NCI-H1930 (cell line): ENCODE measurements at regions not wholly inside any gene's neighbourhood (a gene's known extent, or its start where the extent isn't known, plus 50 kb on each side); places are given as distances from the start of the nearest gene placed in this dataset.

Source experiments
- DNase-seq, 2 experiments: peaks; one replicate each; lab custom pipeline; 2025; lab: John Stamatoyannopoulos, UW

- DNase-seq = no peak
Observed at GRCh38 chr19:27792576-27793127, 1420.3 kb downstream of the UQCRFS1 start.

GRCh38 chr19:27780367-27781075 is 1432.4 kb downstream of the UQCRFS1 start:
- no peak for DNase-seq

GRCh38 chr19:27779954-27780353 is 1433.0 kb downstream of the UQCRFS1 start:
- DNase-seq = no peak

GRCh38 chr19:27777726-27778125 is 1435.2 kb downstream of the UQCRFS1 start:
- no peak for DNase-seq

GRCh38 chr19:27777242-27777641 is 1435.7 kb downstream of the UQCRFS1 start:
- DNase-seq = no peak

- DNase-seq = no peak
Observed at GRCh38 chr19:27776524-27776923, 1436.4 kb downstream of the UQCRFS1 start.

GRCh38 chr19:27776020-27776419 is 1436.9 kb downstream of the UQCRFS1 start:
- no peak for DNase-seq

- no peak for DNase-seq
Observed at GRCh38 chr19:27775395-27775794, 1437.6 kb downstream of the UQCRFS1 start.

GRCh38 chr19:27774827-27775226 is 1438.1 kb downstream of the UQCRFS1 start:
- DNase-seq = no peak

GRCh38 chr19:27774337-27774736 is 1438.6 kb downstream of the UQCRFS1 start:
- DNase-seq = no peak

GRCh38 chr19:27773318-27774094 is 1439.4 kb downstream of the UQCRFS1 start:
- no peak for DNase-seq

- no peak for DNase-seq
Observed at GRCh38 chr19:27772059-27772458, 1440.9 kb downstream of the UQCRFS1 start.

- no peak for DNase-seq
Observed at GRCh38 chr19:27770095-27770494, 1442.9 kb downstream of the UQCRFS1 start.

- DNase-seq = no peak
Observed at GRCh38 chr19:27767234-27767633, 1445.7 kb downstream of the UQCRFS1 start.

GRCh38 chr19:27765912-27766725 is 1446.8 kb downstream of the UQCRFS1 start:
- DNase-seq = no peak

- no peak for DNase-seq
Observed at GRCh38 chr19:27765397-27765796, 1447.6 kb downstream of the UQCRFS1 start.

- DNase-seq = no peak
Observed at GRCh38 chr19:27764186-27764804, 1448.7 kb downstream of the UQCRFS1 start.

GRCh38 chr19:27762933-27763332 is 1450.0 kb downstream of the UQCRFS1 start:
- DNase-seq = no peak

- no peak for DNase-seq
Observed at GRCh38 chr19:27759896-27760295, 1453.1 kb downstream of the UQCRFS1 start.

- DNase-seq = no peak
Observed at GRCh38 chr19:27758626-27759505, 1454.1 kb downstream of the UQCRFS1 start.

GRCh38 chr19:27754700-27755099 is 1458.3 kb downstream of the UQCRFS1 start:
- DNase-seq = no peak
